ENCODE measurements at regions not wholly inside any gene's neighbourhood (a gene's known extent, or its start where the extent isn't known, plus 50 kb on each side); places are given as distances from the start of the nearest gene placed in this dataset.

- TF ChIP-seq ZNF160 (CRISPR knock-in tag; IDR thresholded peaks at IDR 0.05) (no peak), KLF6 (CRISPR knock-in tag; IDR thresholded peaks at IDR 0.05) (no peak), MAFG (CRISPR knock-in tag; IDR thresholded peaks at IDR 0.05) (no peak), ZNF777 (CRISPR knock-in tag; IDR thresholded peaks at IDR 0.05) (no peak), ZNF547 (CRISPR knock-in tag; IDR thresholded peaks at IDR 0.05) (no peak), ZNF891 (CRISPR knock-in tag; IDR thresholded peaks at IDR 0.05) (no peak), KLF15 (CRISPR knock-in tag; IDR thresholded peaks at IDR 0.05; ENCODE audit: borderline replicate concordance) (no peak)
These were observed 433.2 kb upstream of the NMUR2 start (continued) for GRCh38 chr5:152838241-152838786.

GRCh38 chr5:152844713-152845112 lies 439.6 kb upstream of the NMUR2 start:
- no peaks in the 10 kb centered on the region for H3K4me1 ChIP-seq (ENCODE audit: insufficient read depth, low read length)
- no peaks in the 10 kb centered on the region for H3K27me3 ChIP-seq (ENCODE audit: control insufficient read depth in 1 of 2, insufficient read depth in 2 of 2, low read length in 2 of 2)
- ATAC-seq (no peak), DNase-seq (ENCODE audit: low spot score) (no peak), FAIRE-seq (no peak)
- intact Hi-C loops (cut with micrococcal nuclease; ENCODE audit: unreplicated experiment) = no loop called here
- POLR2A ChIA-PET = no interaction called here
- H3K4me3 ChIP-seq (replicated peaks in 1 of 3; ENCODE audit: insufficient read depth in 1 of 3, low read depth in 2 of 3, low read length in 3 of 3) = no peak overlapping the region
- H3K36me3 ChIP-seq (replicated peaks in 1 of 2; ENCODE audit: control insufficient read depth in 1 of 2, insufficient read depth in 2 of 2, low read length in 2 of 2) = no peaks in the 10 kb centered on the region
- no peak overlapping the region for H2AFZ ChIP-seq (ENCODE audit: low read length)
- BruUV-seq (replicated peaks) = no TSS peak
- WGBS (ENCODE audit: low lambda C conversion rate) = 0% methylated on average over 1 of the region's 1 CpG
- in situ Hi-C loops (cut with HindIII; ENCODE audit: extremely low pct_ligation_motif_present, low pct_unique_long_range_greater_than_20kb) = no loop called here
- H3K9ac ChIP-seq (ENCODE audit: insufficient read depth, low read depth, low read length) = no peak overlapping the region
- peaks cover 74% of the 10 kb centered on the region for H3K9me3 ChIP-seq (ENCODE audit: low read length)
- CTCF ChIA-PET (ENCODE audit: low intra/inter-chr PET ratio, low total read pairs) = no interaction called here
- H3K27ac ChIP-seq (ENCODE audit: extremely low read length, insufficient read depth, low read length) = no peak overlapping the region
- H3K4me2 ChIP-seq (ENCODE audit: low read depth, low read length) = no peak overlapping the region
- no peaks in the 10 kb centered on the region for H3K79me2 ChIP-seq (ENCODE audit: insufficient read depth, low read length)
- TF ChIP-seq ARID4A (CRISPR knock-in tag; IDR thresholded peaks at IDR 0.05; ENCODE audit: borderline replicate concordance) (no peak), ZEB1 (IDR thresholded peaks at IDR 0.05; ENCODE audit: insufficient replicate concordance, low read depth) (no peak), MLXIP (CRISPR knock-in tag; IDR thresholded peaks at IDR 0.05; ENCODE audit: borderline replicate concordance) (no peak), UBTF (CRISPR knock-in tag; IDR thresholded peaks at IDR 0.05) (no peak), SP5 (CRISPR knock-in tag; IDR thresholded peaks at IDR 0.05; ENCODE audit: borderline replicate concordance, low read depth) (no peak), EHMT2 (IDR thresholded peaks at IDR 0.05; ENCODE audit: borderline replicate concordance, low read depth, low read length) (no peak)
- no peaks in the 10 kb centered on the region for H4K20me1 ChIP-seq (ENCODE audit: insufficient read depth, low read length)
